ENCODE measurements at regions not wholly inside any gene's neighbourhood (a gene's known extent, or its start where the extent isn't known, plus 50 kb on each side); places are given as distances from the start of the nearest gene placed in this dataset.

- no peak overlapping the region for H3K27ac Mint-ChIP-seq
Observed at GRCh38 chr14:34252227-34252626, 209.8 kb downstream of the SPTSSA start.

GRCh38 chr14:34251662-34252061 is 210.4 kb downstream of the SPTSSA start:
- POLR2A ChIA-PET: no interaction called here
- Histone ChIP-seq H3K4me1 (ENCODE audit: control insufficient read depth in 2 of 2, insufficient read depth in 2 of 2, low read length in 2 of 2) (no peaks in the 10 kb centered on the region), H3K36me3 (ENCODE audit: control insufficient read depth in 2 of 3, insufficient read depth in 3 of 3, low read length in 3 of 3) (no peaks in the 10 kb centered on the region), H3K9me3 (ENCODE audit: control insufficient read depth in 2 of 3, low read length in 3 of 3) (no peaks in the 10 kb centered on the region), H3K27ac (ENCODE audit: low read depth, low read length) (no peak overlapping the region), H3K4me3 (ENCODE audit: low read length) (no peak overlapping the region), H3K27me3 (ENCODE audit: control insufficient read depth in 2 of 2, insufficient read depth in 2 of 2, low read length in 2 of 2) (no peaks in the 10 kb centered on the region)
- Mint-ChIP-seq H3K27ac (no peak overlapping the region), H3K36me3 (no peaks in the 10 kb centered on the region), H3K9me3 (no peaks in the 10 kb centered on the region), H3K27me3 (peaks cover under 1 to 22% (median 5%) of the 10 kb centered on the region in 5 donors), H3K4me3 (no peak overlapping the region), H3K4me1 (no peaks in the 10 kb centered on the region)
- DNase-seq (no peak), ATAC-seq (no peak)
- CTCF ChIA-PET: no interaction called here
- intact Hi-C loops (cut with micrococcal nuclease): no loop called here

More at GRCh38 chr14:34252227-34252626, 209.8 kb downstream of the SPTSSA start:
- Mint-ChIP-seq H3K4me1 (no peaks in the 10 kb centered on the region), H3K9me3 (no peaks in the 10 kb centered on the region), H3K4me3 (no peak overlapping the region), H3K27me3 (peaks cover 1 to 22% (median 5%) of the 10 kb centered on the region in 5 donors), H3K36me3 (no peaks in the 10 kb centered on the region)
- ChIA-PET CTCF (no interaction called here), POLR2A (no interaction called here)
- DNase-seq (no peak), ATAC-seq (no peak)
- Histone ChIP-seq H3K4me1 (ENCODE audit: control insufficient read depth in 2 of 2, insufficient read depth in 2 of 2, low read length in 2 of 2) (no peaks in the 10 kb centered on the region), H3K9me3 (ENCODE audit: control insufficient read depth in 2 of 3, low read length in 3 of 3) (no peaks in the 10 kb centered on the region), H3K36me3 (ENCODE audit: control insufficient read depth in 2 of 3, insufficient read depth in 3 of 3, low read length in 3 of 3) (no peaks in the 10 kb centered on the region), H3K4me3 (ENCODE audit: low read length) (no peak overlapping the region), H3K27ac (ENCODE audit: low read depth, low read length) (no peak overlapping the region), H3K27me3 (ENCODE audit: control insufficient read depth in 2 of 2, insufficient read depth in 2 of 2, low read length in 2 of 2) (no peaks in the 10 kb centered on the region)
- intact Hi-C loops (cut with micrococcal nuclease): no loop called here

GRCh38 chr14:34250959-34251358 is 211.1 kb downstream of the SPTSSA start:
- DNase-seq (no peak), ATAC-seq (no peak)
- H3K27me3 ChIP-seq (ENCODE audit: control insufficient read depth in 2 of 2, insufficient read depth in 2 of 2, low read length in 2 of 2): no peaks in the 10 kb centered on the region
- H3K4me1 Mint-ChIP-seq: no peaks in the 10 kb centered on the region
- H3K4me3 Mint-ChIP-seq: no peak overlapping the region
- no peak overlapping the region for H3K27ac Mint-ChIP-seq
- H3K27ac ChIP-seq (ENCODE audit: low read depth, low read length): no peak overlapping the region
- ChIA-PET CTCF (no interaction called here), POLR2A (no interaction called here)
- no peak overlapping the region for H3K4me3 ChIP-seq (ENCODE audit: low read length)
- no peaks in the 10 kb centered on the region for H3K9me3 ChIP-seq (ENCODE audit: control insufficient read depth in 2 of 3, low read length in 3 of 3)
- no peaks in the 10 kb centered on the region for H3K4me1 ChIP-seq (ENCODE audit: control insufficient read depth in 2 of 2, insufficient read depth in 2 of 2, low read length in 2 of 2)
- no peaks in the 10 kb centered on the region for H3K36me3 ChIP-seq (ENCODE audit: control insufficient read depth in 2 of 3, insufficient read depth in 3 of 3, low read length in 3 of 3)
- H3K27me3 Mint-ChIP-seq: peaks cover 5 to 30% (median 6%) of the 10 kb centered on the region in 5 donors
- no peaks in the 10 kb centered on the region for H3K36me3 Mint-ChIP-seq
- no peaks in the 10 kb centered on the region for H3K9me3 Mint-ChIP-seq
- intact Hi-C loops (cut with micrococcal nuclease): no loop called here

- peaks cover 6 to 29% (median 9%) of the 10 kb centered on the region in 5 donors for H3K27me3 Mint-ChIP-seq
- intact Hi-C loops (cut with micrococcal nuclease): no loop called here
- Histone ChIP-seq H3K27me3 (ENCODE audit: control insufficient read depth in 2 of 2, insufficient read depth in 2 of 2, low read length in 2 of 2) (no peaks in the 10 kb centered on the region), H3K27ac (ENCODE audit: low read depth, low read length) (no peak overlapping the region), H3K36me3 (ENCODE audit: control insufficient read depth in 2 of 3, insufficient read depth in 3 of 3, low read length in 3 of 3) (no peaks in the 10 kb centered on the region), H3K9me3 (ENCODE audit: control insufficient read depth in 2 of 3, low read length in 3 of 3) (no peaks in the 10 kb centered on the region), H3K4me3 (ENCODE audit: low read length) (no peak overlapping the region), H3K4me1 (ENCODE audit: control insufficient read depth in 2 of 2, insufficient read depth in 2 of 2, low read length in 2 of 2) (no peaks in the 10 kb centered on the region)
- no peaks in the 10 kb centered on the region for H3K4me1 Mint-ChIP-seq
- no peak overlapping the region for H3K4me3 Mint-ChIP-seq
- no peak overlapping the region for H3K27ac Mint-ChIP-seq
- no peaks in the 10 kb centered on the region for H3K36me3 Mint-ChIP-seq
- ChIA-PET CTCF (no interaction called here), POLR2A (no interaction called here)
- no peak for ATAC-seq
- H3K9me3 Mint-ChIP-seq: no peaks in the 10 kb centered on the region
- DNase-seq: no peak
Observed at GRCh38 chr14:34247605-34248004, 214.4 kb downstream of the SPTSSA start.

- H3K36me3 Mint-ChIP-seq: no peaks in the 10 kb centered on the region
- H3K9me3 ChIP-seq (ENCODE audit: control insufficient read depth in 2 of 3, low read length in 3 of 3): no peaks in the 10 kb centered on the region
- H3K27ac ChIP-seq (ENCODE audit: low read depth, low read length): no peak overlapping the region
- CTCF ChIA-PET: no interaction called here
- no peaks in the 10 kb centered on the region for H3K27me3 ChIP-seq (ENCODE audit: control insufficient read depth in 2 of 2, insufficient read depth in 2 of 2, low read length in 2 of 2)
- no peak overlapping the region for H3K4me3 Mint-ChIP-seq
- H3K4me1 ChIP-seq (ENCODE audit: control insufficient read depth in 2 of 2, insufficient read depth in 2 of 2, low read length in 2 of 2): no peaks in the 10 kb centered on the region
- H3K4me3 ChIP-seq (ENCODE audit: low read length): no peak overlapping the region
- H3K27me3 Mint-ChIP-seq: peaks cover 12 to 30% (median 14%) of the 10 kb centered on the region in 5 donors
- H3K36me3 ChIP-seq (ENCODE audit: control insufficient read depth in 2 of 3, insufficient read depth in 3 of 3, low read length in 3 of 3): no peaks in the 10 kb centered on the region
- peaks cover 0 to 1% (median 0%) of the 10 kb centered on the region in 11 donors for H3K9me3 Mint-ChIP-seq
- no peak for DNase-seq
- H3K4me1 Mint-ChIP-seq: no peaks in the 10 kb centered on the region
- H3K27ac Mint-ChIP-seq: no peak overlapping the region
- POLR2A ChIA-PET: no interaction called here
- no peak for ATAC-seq
- intact Hi-C loops (cut with micrococcal nuclease): no loop called here
Observed at GRCh38 chr14:34246206-34246605, 215.8 kb downstream of the SPTSSA start.

GRCh38 chr14:34243401-34243800 is 218.6 kb downstream of the SPTSSA start:
- Histone ChIP-seq H3K4me3 (ENCODE audit: low read length) (no peak overlapping the region), H3K4me1 (ENCODE audit: control insufficient read depth in 2 of 2, insufficient read depth in 2 of 2, low read length in 2 of 2) (no peaks in the 10 kb centered on the region), H3K36me3 (ENCODE audit: control insufficient read depth in 2 of 3, insufficient read depth in 3 of 3, low read length in 3 of 3) (no peaks in the 10 kb centered on the region), H3K27ac (ENCODE audit: low read depth, low read length) (no peak overlapping the region), H3K27me3 (ENCODE audit: control insufficient read depth in 2 of 2, insufficient read depth in 2 of 2, low read length in 2 of 2) (no peaks in the 10 kb centered on the region), H3K9me3 (ENCODE audit: control insufficient read depth in 2 of 3, low read length in 3 of 3) (no peaks in the 10 kb centered on the region)
- peaks cover 0 to 1% (median 0%) of the 10 kb centered on the region in 11 donors for H3K9me3 Mint-ChIP-seq
- DNase-seq (no peak), ATAC-seq (no peak)
- H3K27ac Mint-ChIP-seq: no peak overlapping the region
- intact Hi-C loops (cut with micrococcal nuclease): no loop called here
- H3K36me3 Mint-ChIP-seq: no peaks in the 10 kb centered on the region
- peaks cover 13 to 23% (median 18%) of the 10 kb centered on the region in 5 donors for H3K27me3 Mint-ChIP-seq
- no peak overlapping the region for H3K4me3 Mint-ChIP-seq
- CTCF ChIA-PET: no interaction called here
- POLR2A ChIA-PET: no interaction called here
- no peaks in the 10 kb centered on the region for H3K4me1 Mint-ChIP-seq

- CTCF ChIA-PET: no interaction called here
- no peaks in the 10 kb centered on the region for H3K36me3 Mint-ChIP-seq
- intact Hi-C loops (cut with micrococcal nuclease): no loop called here
- peaks cover 13 to 23% (median 22%) of the 10 kb centered on the region in 5 donors for H3K27me3 Mint-ChIP-seq
- H3K9me3 ChIP-seq (ENCODE audit: control insufficient read depth in 2 of 3, low read length in 3 of 3): no peaks in the 10 kb centered on the region
- H3K9me3 Mint-ChIP-seq: peaks cover 0 to 1% (median 0%) of the 10 kb centered on the region in 11 donors
- H3K36me3 ChIP-seq (ENCODE audit: control insufficient read depth in 2 of 3, insufficient read depth in 3 of 3, low read length in 3 of 3): no peaks in the 10 kb centered on the region
- DNase-seq (no peak), ATAC-seq (no peak)
- no peaks in the 10 kb centered on the region for H3K27me3 ChIP-seq (ENCODE audit: control insufficient read depth in 2 of 2, insufficient read depth in 2 of 2, low read length in 2 of 2)
- H3K4me3 Mint-ChIP-seq: no peak overlapping the region
- H3K27ac Mint-ChIP-seq: no peak overlapping the region
- H3K4me3 ChIP-seq (ENCODE audit: low read length): no peak overlapping the region
- H3K4me1 ChIP-seq (ENCODE audit: control insufficient read depth in 2 of 2, insufficient read depth in 2 of 2, low read length in 2 of 2): no peaks in the 10 kb centered on the region
- H3K4me1 Mint-ChIP-seq: no peaks in the 10 kb centered on the region
- H3K27ac ChIP-seq (ENCODE audit: low read depth, low read length): no peak overlapping the region
- POLR2A ChIA-PET: no interaction called here
Observed at GRCh38 chr14:34243001-34243400, 219.0 kb downstream of the SPTSSA start.
